Femur (tissue), 1 donor: ENCODE measurements at regions not wholly inside any gene's neighbourhood (a gene's known extent, or its start where the extent isn't known, plus 50 kb on each side); places are given as distances from the start of the nearest gene placed in this dataset.
"Not testable (repeated sequence)": the region's sequence is repeated elsewhere in the genome, so short reads cannot be mapped to it uniquely, and the experiment has no call there.

Experiments used
- DNase-seq: peaks from one replicate; pipeline ENCODE4 v3.0.0-alpha.2; 2017

GRCh38 chr20:53658322-53658721, 64.7 kb upstream of the ZNF217 start:
- no peak for DNase-seq

- DNase-seq: no peak
Measured at GRCh38 chr20:53657732-53658131, 64.1 kb upstream of the ZNF217 start.

GRCh38 chr20:53657279-53657678, 63.6 kb upstream of the ZNF217 start:
- no peak for DNase-seq

- no peak for DNase-seq
Measured at GRCh38 chr20:53656293-53657202, 62.9 kb upstream of the ZNF217 start.

GRCh38 chr20:53655625-53656292, 62.1 kb upstream of the ZNF217 start:
- no peak for DNase-seq

- DNase-seq: no peak
Measured at GRCh38 chr20:53654932-53655624, 61.4 kb upstream of the ZNF217 start.

GRCh38 chr20:53654521-53654920, 60.9 kb upstream of the ZNF217 start:
- not testable (repeated sequence) for DNase-seq

- DNase-seq: no peak
Measured at GRCh38 chr20:53652859-53653517, 59.3 kb upstream of the ZNF217 start.

- DNase-seq: no peak
Measured at GRCh38 chr20:53652090-53652858, 58.6 kb upstream of the ZNF217 start.

GRCh38 chr20:53649493-53649892, 55.9 kb upstream of the ZNF217 start:
- not testable (repeated sequence) for DNase-seq

- no peak for DNase-seq
Measured at GRCh38 chr20:53647286-53647821, 53.7 kb upstream of the ZNF217 start.

- DNase-seq: no peak
Measured at GRCh38 chr20:53646550-53646949, 52.9 kb upstream of the ZNF217 start.

- no peak for DNase-seq
Measured at GRCh38 chr20:53645582-53645897, 51.9 kb upstream of the ZNF217 start.

- not testable (repeated sequence) for DNase-seq
Measured at GRCh38 chr20:53644108-53644507, 50.5 kb upstream of the ZNF217 start.
